Pancreas (tissue), 10 donors: ENCODE measurements at regions not wholly inside any gene's neighbourhood (a gene's known extent, or its start where the extent isn't known, plus 50 kb on each side); places are given as distances from the start of the nearest gene placed in this dataset.

Experiments used
- ATAC-seq, 4 donors: fragments of 200-7000 bp; cut with Tn5 transposase; one replicate each; pipeline versions ENCODE4 v1.8.0 to v1.9.1; 2020; ENCODE audit warnings: mild to moderate bottlenecking in 4 of 4, moderate library complexity in 4 of 4
- DNase-seq, 6 donors: peaks; one replicate each; pipeline ENCODE4 v3.0.0-alpha.2; 2020
- FAIRE-seq: peaks from 2 replicates; lab custom pipeline; 2012; peaks lifted over from hg19 to GRCh38; lab: Jason Lieb, UNC
- H3K27ac ChIP-seq, 4 donors: fragments of 200-600 bp; sonication (generic); 1 replicate in 3 of 4; 2 replicates in 1 of 4; pipeline versions ENCODE4 v1.5.0 to v1.8.0; 2020
- H3K27me3 ChIP-seq, 4 donors: fragments of 200-600 bp; one replicate each; pipeline ENCODE4 v1.8.0; 2021
- H3K36me3 ChIP-seq, 3 donors: fragments of 200-600 bp; sonication (generic) in 1 of 3; one replicate each; pipeline versions ENCODE4 v1.5.0 to v1.8.0; 2020 to 2021
- H3K4me1 ChIP-seq, 3 donors: fragments of 200-600 bp; one replicate each; pipeline ENCODE4 v1.8.0; 2021
- H3K4me3 ChIP-seq, 4 donors: fragments of 200-600 bp; sonication (generic) in 2 of 4; one replicate each; pipeline versions ENCODE4 v1.5.0 to v1.8.0; 2020 to 2021
- H3K9me3 ChIP-seq, 4 donors: fragments of 200-600 bp; one replicate each; pipeline ENCODE4 v1.8.0; 2021
- WGBS, 2 donors: extraction: QIAGEN DNeasy Blood & Tissue Kit; methylation state at CpG; one replicate each; pipeline ENCODE4 v1.1.7; 2013; 5-methylcytosine and 5-hydroxymethylcytosine counted together
- intact Hi-C, 3 donors: fragments of 100-400 bp; cut with DNase I; formaldehyde crosslinking; loops; one replicate each; pipeline versions ENCODE4 v1.11.1 to v1.14.2; 2022
- TF ChIP-seq, protein P1 (sequence below), 4 donors: fragments of 200-600 bp; sonication (generic) in 3 of 4; IDR thresholded peaks; one replicate each; pipeline versions ENCODE4 v1.5.0 to v1.8.0; 2021; ENCODE audit warnings: antibody characterized with exemption in 4 of 4
- donor health status: healthy with polysubstance abuse.
- donor health status: DM: no; HTN: no; CAD: no; lungs with moderate emphysema.
- donor health status: DM: no; HTN: no; CAD: no.
- donor health status: control.
- donor health status: control.
- donor health status: Bipolar disorder and iron deficiency.
- donor health status: DM: yes; HTN: yes; CAD: no.
- donor health status: DM: no; HTN: no; CAD: no.
- donor health status: DM: no; HTN: no; CAD: no.
- donor health status: DM: yes; HTN: yes; CAD: no.

DNA sequence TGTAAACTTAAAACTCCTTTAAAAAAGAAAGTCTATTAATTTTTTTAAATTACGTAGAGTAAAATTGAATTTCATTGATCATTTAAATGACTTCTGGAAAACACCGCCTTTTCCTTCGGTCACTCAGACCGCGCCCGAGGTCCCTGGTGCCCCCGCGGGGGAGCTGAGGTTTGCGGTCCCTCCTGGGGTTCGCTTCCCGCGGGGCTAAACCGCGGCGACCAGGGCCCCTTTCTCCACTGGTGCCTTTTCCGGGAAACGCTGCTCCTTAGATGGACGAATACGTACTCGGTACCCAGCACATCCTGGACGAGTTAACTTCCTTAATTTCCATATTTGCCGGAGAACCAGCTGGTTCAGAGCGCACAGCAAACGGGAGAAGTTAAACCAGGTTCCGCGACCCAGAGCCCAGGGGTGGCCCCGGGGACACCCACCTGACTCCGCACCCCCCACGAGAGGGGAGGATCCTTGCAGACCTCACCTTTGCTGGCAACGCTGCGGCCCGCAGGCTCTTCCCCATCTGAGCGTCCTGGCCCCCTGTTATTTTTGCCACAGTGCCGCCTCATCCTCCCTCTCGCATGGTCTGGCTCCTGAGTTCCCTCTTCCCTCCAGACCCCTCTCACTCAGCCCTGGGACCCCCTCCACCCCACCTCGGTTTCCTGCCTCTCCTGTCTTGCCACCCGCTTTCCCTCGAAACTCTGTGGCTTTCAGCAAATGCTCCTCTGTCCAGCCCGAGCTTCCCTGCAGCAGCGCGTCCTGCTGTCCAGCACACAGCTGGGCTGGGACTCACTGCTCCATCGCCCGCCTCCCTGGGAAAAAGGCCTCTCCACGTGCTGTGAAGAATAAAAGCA is 420.0 kb upstream of the MYT1L start:
- Histone ChIP-seq H3K27me3 (no peaks in the 10 kb centered on the region), H3K4me1 (no peaks in the 10 kb centered on the region), H3K9me3 (no peaks in the 10 kb centered on the region), H3K4me3 (no peak overlapping the region), H3K27ac (no peak overlapping the region), H3K36me3 (no peaks in the 10 kb centered on the region)
- FAIRE-seq: no peak
- TF ChIP-seq, protein P1, sequence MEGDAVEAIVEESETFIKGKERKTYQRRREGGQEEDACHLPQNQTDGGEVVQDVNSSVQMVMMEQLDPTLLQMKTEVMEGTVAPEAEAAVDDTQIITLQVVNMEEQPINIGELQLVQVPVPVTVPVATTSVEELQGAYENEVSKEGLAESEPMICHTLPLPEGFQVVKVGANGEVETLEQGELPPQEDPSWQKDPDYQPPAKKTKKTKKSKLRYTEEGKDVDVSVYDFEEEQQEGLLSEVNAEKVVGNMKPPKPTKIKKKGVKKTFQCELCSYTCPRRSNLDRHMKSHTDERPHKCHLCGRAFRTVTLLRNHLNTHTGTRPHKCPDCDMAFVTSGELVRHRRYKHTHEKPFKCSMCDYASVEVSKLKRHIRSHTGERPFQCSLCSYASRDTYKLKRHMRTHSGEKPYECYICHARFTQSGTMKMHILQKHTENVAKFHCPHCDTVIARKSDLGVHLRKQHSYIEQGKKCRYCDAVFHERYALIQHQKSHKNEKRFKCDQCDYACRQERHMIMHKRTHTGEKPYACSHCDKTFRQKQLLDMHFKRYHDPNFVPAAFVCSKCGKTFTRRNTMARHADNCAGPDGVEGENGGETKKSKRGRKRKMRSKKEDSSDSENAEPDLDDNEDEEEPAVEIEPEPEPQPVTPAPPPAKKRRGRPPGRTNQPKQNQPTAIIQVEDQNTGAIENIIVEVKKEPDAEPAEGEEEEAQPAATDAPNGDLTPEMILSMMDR (IDR thresholded peaks at IDR 0.05): no peak
- 90 to 93% methylated on average over 44 of the region's 44 CpGs for WGBS, 2 donors
- peak in 1 of 6 donors; percentile 43 for DNase-seq
- intact Hi-C loops: no loop called here
- no peak for ATAC-seq

DNA sequence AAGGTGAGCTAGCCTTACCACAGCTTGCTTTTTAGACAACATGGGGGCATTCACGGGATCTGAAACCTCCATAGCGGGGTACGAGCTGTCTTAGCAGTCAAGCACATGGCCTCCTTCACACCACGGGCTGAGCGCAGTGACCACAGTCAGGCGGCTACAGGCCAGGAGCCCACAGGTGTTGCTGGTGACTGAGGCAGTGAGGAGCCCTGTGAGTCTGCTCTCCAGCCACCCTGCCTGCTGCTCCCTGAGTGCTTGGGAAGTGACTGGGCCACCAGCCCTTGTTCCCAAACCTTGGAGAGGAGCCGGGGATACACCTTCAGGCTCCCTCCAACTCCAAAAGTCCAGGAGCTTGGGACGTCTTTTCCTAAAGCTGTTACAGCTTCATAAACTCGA is 418.1 kb upstream of the MYT1L start:
- no peaks in the 10 kb centered on the region for H3K36me3 ChIP-seq
- no peak overlapping the region for H3K4me3 ChIP-seq
- ATAC-seq: no peak
- no peak for FAIRE-seq
- WGBS, 2 donors: 74 to 91% methylated on average over 9 of the region's 9 CpGs
- H3K9me3 ChIP-seq: no peaks in the 10 kb centered on the region
- H3K27me3 ChIP-seq: no peaks in the 10 kb centered on the region
- DNase-seq: peak in 1 of 6 donors; percentile 37
- no peak overlapping the region for H3K27ac ChIP-seq
- TF ChIP-seq, protein P1 (IDR thresholded peaks at IDR 0.05): no peak
- intact Hi-C loops: no loop called here
- no peaks in the 10 kb centered on the region for H3K4me1 ChIP-seq

DNA sequence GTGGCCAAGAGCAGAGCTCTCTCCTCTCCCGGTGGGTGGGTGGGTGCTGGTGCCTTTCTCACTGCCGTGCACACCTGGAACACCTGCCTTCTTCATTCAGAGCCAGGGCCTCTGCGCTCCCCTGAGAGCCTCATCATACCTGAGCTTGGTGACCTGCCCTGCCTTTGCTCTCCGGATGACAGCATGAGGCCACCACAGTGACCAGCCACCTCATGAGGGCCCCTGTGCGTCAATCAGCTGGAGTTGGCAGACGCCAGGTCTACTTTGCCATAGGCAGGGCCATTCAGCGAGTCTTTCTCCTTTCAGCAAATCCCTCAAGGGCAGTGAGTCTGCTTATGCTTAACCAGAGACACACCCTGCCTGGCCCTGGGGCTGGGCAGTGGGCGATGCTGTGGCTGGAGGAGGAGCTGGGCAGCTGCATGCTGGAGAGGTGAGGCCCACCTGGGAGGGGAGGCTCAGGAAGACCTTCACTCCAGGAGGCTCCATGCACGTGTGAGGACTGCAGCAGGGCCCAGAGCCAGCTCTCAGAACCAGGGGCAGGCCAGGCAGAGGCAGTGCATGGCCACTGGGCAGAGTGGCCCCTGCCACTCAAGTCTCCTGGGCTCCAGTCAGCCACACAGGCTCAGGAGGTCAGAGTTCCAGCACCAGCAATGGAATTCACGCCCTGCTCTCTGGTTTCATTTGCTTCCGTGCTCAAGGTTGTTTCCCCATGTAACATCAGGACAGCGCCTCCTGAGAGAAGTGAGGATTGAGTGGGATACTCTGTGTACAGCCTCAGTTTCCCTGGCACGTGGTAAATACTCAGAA is 417.5 kb upstream of the MYT1L start:
- Histone ChIP-seq H3K36me3 (no peaks in the 10 kb centered on the region), H3K27me3 (no peaks in the 10 kb centered on the region), H3K4me3 (no peak overlapping the region), H3K27ac (no peak overlapping the region), H3K4me1 (no peaks in the 10 kb centered on the region), H3K9me3 (no peaks in the 10 kb centered on the region)
- TF ChIP-seq, protein P1 (IDR thresholded peaks at IDR 0.05): no peak
- WGBS, 2 donors: 68 to 76% methylated on average over 12 to 13 of the region's 13 CpGs
- FAIRE-seq: no peak
- intact Hi-C loops: no loop called here
- DNase-seq: peak in 1 of 6 donors; percentile 37
- ATAC-seq: no peak

DNA sequence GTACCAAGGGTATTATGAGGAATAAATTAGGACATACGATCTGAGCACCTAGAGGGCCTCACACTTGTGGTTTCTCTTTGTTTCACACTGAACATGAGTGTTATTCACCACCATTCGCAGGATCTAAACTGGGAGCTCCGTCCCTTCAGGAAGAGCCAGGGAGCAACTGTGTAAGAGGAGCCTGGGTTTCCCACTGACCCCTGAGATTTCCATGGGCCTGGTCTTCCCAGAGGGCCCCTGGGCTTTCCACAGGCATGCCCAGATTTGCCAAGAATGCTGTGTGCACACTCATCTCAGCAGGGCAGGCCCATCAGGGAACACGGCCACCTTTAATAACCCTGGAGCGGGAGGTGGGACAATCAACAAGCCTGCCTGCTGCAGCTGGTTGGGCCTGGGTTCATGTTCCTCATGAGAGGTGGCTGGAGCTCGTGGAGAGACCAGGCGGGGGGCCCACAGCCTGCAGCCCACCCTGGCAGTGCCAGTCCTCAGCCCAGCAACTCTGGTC is 416.8 kb upstream of the MYT1L start:
- ATAC-seq: no peak

More for the DNA sequence above, 416.8 kb upstream of the MYT1L start:
- no peaks in the 10 kb centered on the region for H3K9me3 ChIP-seq
- 62 to 69% methylated on average over 7 of the region's 7 CpGs for WGBS, 2 donors
- H3K36me3 ChIP-seq: no peaks in the 10 kb centered on the region
- no peaks in the 10 kb centered on the region for H3K4me1 ChIP-seq
- FAIRE-seq (no peak), DNase-seq (peak in 1 of 6 donors; percentile 39)
- no peaks in the 10 kb centered on the region for H3K27me3 ChIP-seq
- intact Hi-C loops: no loop called here
- H3K27ac ChIP-seq: no peak overlapping the region
- no peak overlapping the region for H3K4me3 ChIP-seq
- TF ChIP-seq, protein P1 (IDR thresholded peaks at IDR 0.05): no peak
